Spleen (tissue), 11 donors: ENCODE measurements at regions not wholly inside any gene's neighbourhood (a gene's known extent, or its start where the extent isn't known, plus 50 kb on each side); places are given as distances from the start of the nearest gene placed in this dataset.

ENCODE experiments used
- DNase-seq: peaks from one replicate; pipeline ENCODE4 v3.0.0-alpha.2; 2020
- H3K27ac ChIP-seq, 8 donors: fragments of 200-600 bp; sonication (generic) in 7 of 8; 1 replicate in 4 of 8; 2 replicates in 4 of 8; pipeline versions ENCODE4 v1.5.0 to v1.8.0; 2016 to 2021; ENCODE audit warnings: inconsistent platforms in 4 of 8, mild to moderate bottlenecking in 4 of 8, moderate library complexity in 1 of 8
- H3K27me3 ChIP-seq, 7 donors: fragments of 200-600 bp; sonication (generic) in 6 of 7; replicated peaks in 1 of 7; 1 replicate in 4 of 7; 2 replicates in 3 of 7; pipeline versions ENCODE4 v1.5.0 to v1.8.0; 2016 to 2021; ENCODE audit warnings: inconsistent platforms in 3 of 7, mild to moderate bottlenecking in 1 of 7
- H3K36me3 ChIP-seq, 6 donors: fragments of 200-600 bp; sonication (generic) in 5 of 6; 1 replicate in 4 of 6; 2 replicates in 2 of 6; pipeline versions ENCODE4 v1.5.0 to v1.8.0; 2016 to 2021; ENCODE audit warnings: inconsistent platforms in 2 of 6
- H3K4me1 ChIP-seq, 6 donors: fragments of 200-600 bp; sonication (generic) in 5 of 6; 1 replicate in 3 of 6; 2 replicates in 3 of 6; pipeline versions ENCODE4 v1.5.0 to v1.8.0; 2016 to 2021; ENCODE audit warnings: inconsistent platforms in 3 of 6
- H3K4me3 ChIP-seq, 8 donors: fragments of 200-600 bp; sonication (generic) in 7 of 8; 1 replicate in 4 of 8; 2 replicates in 4 of 8; pipeline versions ENCODE4 v1.5.0 to v1.8.0; 2016 to 2021; ENCODE audit warnings: inconsistent platforms in 4 of 8, mild to moderate bottlenecking in 4 of 8, moderate library complexity in 2 of 8
- H3K9me3 ChIP-seq, 8 donors: fragments of 200-600 bp; sonication (generic) in 7 of 8; 1 replicate in 4 of 8; 2 replicates in 4 of 8; pipeline versions ENCODE4 v1.5.0 to v1.8.0; 2016 to 2021; ENCODE audit warnings: inconsistent platforms in 4 of 8
- CTCF ChIP-seq, 11 experiments: fragments of 200-600 bp in 7 of 11; fragments of 450-650 bp in 4 of 11; sonication (generic) in 4 of 11; IDR thresholded peaks in 8 of 11; conservative IDR thresholded peaks in 3 of 11; 1 replicate in 7 of 11; 2 replicates in 4 of 11; pipeline versions ENCODE4 v1.4.0 to v1.8.0; 2016 to 2021; ENCODE audit warnings: antibody characterized with exemption in 11 of 11, inconsistent platforms in 4 of 11, mild to moderate bottlenecking in 1 of 11
- POLR2A ChIP-seq, 3 donors: fragments of 450-650 bp; IDR thresholded peaks; one replicate each; pipeline ENCODE4 v1.5.1; 2017; ENCODE audit warnings: antibody characterized with exemption in 3 of 3, mild to moderate bottlenecking in 1 of 3
- POLR2AphosphoS5 ChIP-seq, 3 donors: sonication (generic); formaldehyde crosslinking; IDR thresholded peaks; one replicate each; pipeline ENCODE4 v1.5.1; 2017; ENCODE audit warnings: antibody characterized with exemption in 3 of 3
- WGBS, 5 donors: extraction: QIAGEN DNeasy Blood & Tissue Kit in 3 of 5; methylation state at CpG; one replicate each; pipeline versions ENCODE4 v1.1.5 to v1.1.7; 2013 to 2018; 5-methylcytosine and 5-hydroxymethylcytosine counted together
- intact Hi-C: fragments of 100-400 bp; cut with DNase I; formaldehyde crosslinking; loops from one replicate; pipeline ENCODE4 v1.15.0; 2023; ENCODE audit warnings: low total_unique reads
- donor health status: healthy with polysubstance abuse.
- donor health status: DM: no; HTN: no; CAD: no; lungs with moderate emphysema.
- donor health status: DM: no; HTN: no; CAD: no.
- donor health status: Bipolar disorder and iron deficiency.
- donor health status: healthy.
- donor health status: DM: no; HTN: no; CAD: no.
- donor health status: DM: yes; HTN: yes; CAD: no.

GRCh38 chr14:78119440-78119839 is 50.7 kb upstream of the NRXN3 start:
- no peaks in the 10 kb centered on the region for H3K4me1 ChIP-seq
- TF ChIP-seq POLR2A (IDR thresholded peaks at IDR 0.05) (no peak), POLR2AphosphoS5 (IDR thresholded peaks at IDR 0.05) (no peak), CTCF (IDR thresholded peaks at IDR 0.05 in 8 of 11, conservative IDR thresholded peaks at IDR 0.05 in 3 of 11) (no peak)
- no peaks in the 10 kb centered on the region for H3K36me3 ChIP-seq
- H3K27me3 ChIP-seq = peaks cover 0 to 5% (median 0%) of the 10 kb centered on the region in 7 donors
- no peak overlapping the region for H3K27ac ChIP-seq
- DNase-seq = no peak
- H3K4me3 ChIP-seq = no peak overlapping the region
- peaks cover 0 to 10% (median 0%) of the 10 kb centered on the region in 8 donors for H3K9me3 ChIP-seq
- intact Hi-C loops = no loop called here
- 83 to 97% (median 90%) methylated on average over 3 of the region's 3 CpGs for WGBS, 5 donors
